ENCODE measurements at regions not wholly inside any gene's neighbourhood (a gene's known extent, or its start where the extent isn't known, plus 50 kb on each side); places are given as distances from the start of the nearest gene placed in this dataset.
"Not testable (repeated sequence)": the region's sequence is repeated elsewhere in the genome, so short reads cannot be mapped to it uniquely, and the experiment has no call there.

DNA sequence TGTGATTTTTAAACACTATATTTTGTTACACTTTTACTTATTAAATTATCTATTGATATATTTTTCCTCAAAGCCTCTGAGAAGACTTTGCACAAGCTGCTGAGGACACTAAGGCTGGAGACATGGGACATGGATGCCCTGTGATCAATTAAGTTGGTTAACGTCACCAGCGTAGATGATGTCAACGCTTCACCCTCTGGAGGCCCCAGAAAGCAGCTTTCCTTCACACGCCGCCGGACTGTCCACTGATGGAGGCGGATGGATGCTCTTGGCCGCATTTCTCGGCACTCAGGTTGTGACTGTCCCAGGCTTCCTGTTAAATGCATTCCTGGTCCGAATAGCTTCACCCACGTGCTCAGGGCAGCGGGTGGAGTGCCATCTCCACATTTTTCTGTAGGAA lies 247.5 kb downstream of the VAPA start:
- DNase-seq (ENCODE audit: low read depth in 4 of 4, low spot score in 3 of 4) = no peak

DNA sequence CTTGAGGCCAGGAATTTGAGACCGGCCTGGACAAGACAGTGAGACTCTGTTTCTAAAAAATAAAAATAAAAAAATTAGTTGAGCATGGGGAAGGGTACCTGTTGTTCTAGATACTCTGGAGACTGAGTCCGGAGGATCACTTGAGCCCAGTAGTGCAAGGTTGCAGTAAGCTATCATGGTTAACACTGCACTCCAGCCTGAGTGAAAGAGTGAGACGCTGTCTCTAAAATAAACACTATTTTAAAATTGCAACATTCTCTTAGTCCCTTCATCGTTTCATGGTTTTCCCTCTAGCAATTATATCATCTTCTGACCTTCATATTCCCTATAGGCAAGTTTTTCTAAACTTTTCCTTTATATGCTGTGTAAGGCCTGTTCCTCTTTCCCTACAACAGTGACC lies 248.5 kb downstream of the VAPA start:
- DNase-seq (ENCODE audit: low read depth in 4 of 4, low spot score in 3 of 4) = no peak

DNA sequence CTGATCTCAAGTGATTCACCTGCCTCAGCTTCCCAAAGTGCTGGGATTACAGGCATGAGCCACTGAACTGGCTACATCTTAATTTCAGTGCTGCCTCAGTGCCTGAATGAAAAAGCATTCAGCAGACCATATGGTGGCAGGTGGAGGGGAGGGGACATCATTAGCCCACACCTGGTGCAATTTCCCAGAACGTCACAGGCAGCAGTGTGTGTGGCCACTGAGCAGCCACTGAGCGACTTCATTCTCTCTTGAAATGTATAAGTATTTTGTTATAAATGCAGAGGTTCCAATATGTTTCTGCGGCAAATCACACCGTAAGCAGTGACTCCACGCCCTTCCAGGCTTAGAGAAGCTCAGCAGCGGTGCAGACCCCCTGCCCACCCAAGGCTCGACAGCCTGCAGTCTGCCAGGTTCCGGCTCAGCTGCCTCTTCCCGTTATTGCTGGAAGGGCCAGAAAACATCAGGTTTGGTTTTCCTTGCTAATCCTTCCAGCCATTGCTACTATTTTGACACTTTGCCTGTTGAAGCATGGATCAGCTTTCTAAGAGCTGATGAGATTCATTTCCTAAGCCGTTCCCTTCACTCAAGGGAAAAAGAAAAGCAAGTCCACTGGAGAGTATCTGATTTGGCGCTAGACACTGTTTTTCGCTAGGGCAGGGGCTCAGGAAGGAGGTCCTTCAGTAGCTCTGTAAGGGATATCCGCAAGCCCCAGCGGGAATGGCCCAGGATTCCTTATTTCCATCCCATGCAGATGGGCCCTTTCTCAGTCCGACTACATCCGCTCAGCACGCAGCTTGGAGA lies 250.7 kb downstream of the VAPA start:
- no peak for DNase-seq (ENCODE audit: low read depth in 4 of 4, low spot score in 3 of 4)

DNA sequence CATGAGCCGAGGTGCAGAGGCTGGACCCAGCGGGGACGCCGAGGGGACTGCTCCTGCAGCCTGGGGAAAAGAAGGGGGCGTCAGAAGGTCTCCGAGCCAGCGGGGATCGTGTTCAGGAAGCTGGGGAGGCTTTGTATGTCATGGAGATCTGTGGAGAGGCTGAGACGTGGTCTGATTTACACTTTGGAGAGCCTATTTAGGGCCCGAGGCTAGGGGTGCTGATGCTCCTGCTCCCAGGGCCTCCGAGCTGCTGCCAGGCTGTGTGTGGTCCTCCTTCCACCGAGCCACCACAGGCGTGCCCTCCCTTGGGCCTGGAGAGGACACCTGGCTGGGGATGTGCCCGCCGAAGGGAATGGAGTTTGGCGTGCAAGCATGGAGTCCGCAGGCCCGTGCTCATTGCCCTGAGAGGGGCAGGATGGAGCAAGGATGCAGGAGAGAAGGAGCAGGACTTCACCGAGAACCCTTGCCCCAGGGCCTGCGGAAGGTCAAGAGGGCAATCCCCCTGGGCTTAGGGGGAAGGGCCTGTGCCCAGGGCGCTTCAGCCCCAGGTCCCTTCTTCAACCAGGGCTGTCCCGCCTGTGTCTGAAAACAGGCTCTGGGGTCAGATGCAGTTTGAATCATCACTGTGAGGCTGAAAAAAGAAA lies 252.5 kb downstream of the VAPA start:
- no peak for DNase-seq (ENCODE audit: low read depth in 4 of 4, low spot score in 3 of 4)

DNA sequence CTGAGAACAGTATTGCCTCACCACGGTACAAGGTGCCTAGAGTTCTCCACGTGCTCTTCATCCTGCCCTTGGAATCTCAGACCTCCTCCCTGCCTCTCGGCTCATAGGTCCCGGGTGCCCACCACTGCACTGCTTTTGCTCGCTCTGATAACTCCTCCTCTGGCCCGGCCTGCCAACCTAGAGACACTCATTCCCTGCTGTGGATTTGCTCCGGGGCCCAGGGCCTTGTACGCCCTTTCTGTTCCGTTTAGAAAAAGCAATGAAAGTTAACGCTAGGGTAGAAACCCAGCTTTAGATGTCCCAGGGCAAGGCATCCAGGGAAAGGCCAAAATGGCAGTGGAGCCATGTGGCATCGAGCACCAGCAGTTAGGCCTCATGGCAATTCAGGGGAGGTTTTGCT lies 253.9 kb downstream of the VAPA start:
- no peak for DNase-seq (ENCODE audit: low read depth in 4 of 4, low spot score in 3 of 4)

DNA sequence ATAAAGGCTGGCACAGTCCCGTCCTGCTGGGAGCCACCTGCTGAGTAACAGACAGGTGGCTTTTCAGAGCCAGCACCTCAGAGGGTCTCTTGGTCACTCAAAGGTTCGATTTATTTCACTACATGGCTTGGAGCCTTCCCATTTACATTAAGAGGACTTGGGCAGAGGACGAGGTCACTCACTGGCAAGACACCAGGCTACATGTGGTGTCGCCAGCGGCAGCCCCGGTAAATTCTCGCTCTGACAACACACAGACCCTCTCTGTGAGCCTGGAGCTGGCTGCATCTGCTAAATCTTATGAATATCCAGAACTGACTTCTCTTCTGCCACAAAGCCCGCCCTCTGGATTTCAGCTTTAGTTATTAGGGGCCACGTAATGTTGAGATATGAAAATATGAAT lies 254.7 kb downstream of the VAPA start:
- DNase-seq (ENCODE audit: low read depth in 4 of 4, low spot score in 3 of 4) = no peak

DNA sequence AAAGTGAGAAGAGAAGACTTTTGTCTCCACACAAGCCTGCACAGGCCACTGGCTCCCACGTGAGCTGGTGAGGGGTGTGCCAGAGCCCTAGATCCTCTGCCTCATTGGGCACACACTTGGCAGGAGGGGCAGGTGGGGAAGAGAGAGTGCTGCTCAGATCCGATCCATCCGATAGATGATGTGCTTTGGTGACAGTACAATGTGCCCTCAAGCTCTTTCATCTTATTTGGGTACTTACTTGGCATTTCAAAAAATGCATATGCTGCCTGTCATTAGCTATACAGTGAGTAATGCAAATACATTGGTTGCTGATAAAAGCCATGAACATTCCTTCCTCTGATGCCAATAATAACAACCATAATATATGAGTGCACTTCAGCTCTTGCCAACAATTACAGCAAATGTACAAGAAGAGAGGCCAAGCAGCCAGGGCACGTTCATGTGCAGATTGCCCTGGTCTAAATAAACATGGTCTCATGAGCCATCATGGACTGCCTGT lies 255.3 kb downstream of the VAPA start:
- no peak for DNase-seq (ENCODE audit: low read depth in 4 of 4, low spot score in 3 of 4)

DNA sequence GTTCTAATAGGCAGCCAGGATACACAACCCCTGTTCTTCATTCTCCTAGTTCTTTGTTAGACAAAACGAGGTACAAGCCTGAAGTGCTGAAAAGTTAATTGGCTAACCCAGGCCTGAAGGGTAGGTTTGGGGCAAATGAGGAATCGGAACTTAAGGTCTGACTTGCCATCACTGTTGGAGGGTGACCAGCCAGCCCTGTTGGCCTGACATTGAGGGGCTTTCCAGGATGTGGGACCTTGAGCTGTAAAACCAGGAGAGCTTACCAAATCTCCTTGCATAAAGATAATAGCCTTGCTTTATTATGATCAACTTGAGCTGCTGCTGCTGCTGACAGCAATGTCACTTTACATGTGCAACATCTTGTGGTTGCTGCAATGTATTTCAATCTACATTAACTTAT lies 256.0 kb downstream of the VAPA start:
- DNase-seq (ENCODE audit: low read depth in 4 of 4, low spot score in 3 of 4) = no peak

DNA sequence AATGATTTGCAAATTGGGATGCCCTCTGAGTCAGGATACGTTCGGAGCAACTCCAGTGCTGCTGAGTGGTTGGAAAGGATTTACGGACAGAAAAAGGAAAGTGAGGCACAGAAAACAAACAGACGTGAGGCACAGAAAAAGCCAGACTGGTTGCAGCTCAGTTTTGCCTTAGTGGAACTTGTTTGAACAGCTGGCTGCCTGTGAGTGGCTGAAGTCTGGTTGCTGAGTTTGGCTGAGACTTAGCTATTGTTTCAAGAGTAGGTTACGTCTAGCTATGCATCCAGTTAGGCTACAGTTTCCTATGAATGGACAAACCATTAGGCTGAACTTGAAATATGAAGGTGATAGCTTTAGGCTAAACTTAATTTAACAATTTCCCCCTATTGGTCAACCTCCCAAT lies 256.6 kb downstream of the VAPA start:
- no peak for DNase-seq (ENCODE audit: low read depth in 4 of 4, low spot score in 3 of 4)

DNA sequence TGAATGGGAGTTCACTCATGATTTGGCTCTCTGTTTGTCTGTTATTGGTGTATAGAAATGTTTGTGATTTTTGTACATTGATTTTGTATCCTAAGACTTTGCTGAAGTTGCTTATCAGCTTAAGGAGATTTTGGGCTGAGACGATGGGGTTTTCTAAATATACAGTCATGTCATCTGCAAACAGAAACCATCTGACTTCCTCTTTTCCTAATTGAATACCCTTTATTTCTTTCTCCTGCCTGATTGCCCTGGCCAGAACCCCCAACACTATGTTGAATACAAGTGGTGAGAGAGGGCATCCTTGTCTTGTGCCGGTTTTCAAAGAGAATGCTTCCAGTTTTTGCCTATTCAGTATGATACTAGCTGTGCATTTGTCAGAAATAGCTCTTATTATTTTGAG lies 261.5 kb downstream of the VAPA start:
- not testable (repeated sequence) for DNase-seq (ENCODE audit: low read depth in 4 of 4, low spot score in 3 of 4)

DNA sequence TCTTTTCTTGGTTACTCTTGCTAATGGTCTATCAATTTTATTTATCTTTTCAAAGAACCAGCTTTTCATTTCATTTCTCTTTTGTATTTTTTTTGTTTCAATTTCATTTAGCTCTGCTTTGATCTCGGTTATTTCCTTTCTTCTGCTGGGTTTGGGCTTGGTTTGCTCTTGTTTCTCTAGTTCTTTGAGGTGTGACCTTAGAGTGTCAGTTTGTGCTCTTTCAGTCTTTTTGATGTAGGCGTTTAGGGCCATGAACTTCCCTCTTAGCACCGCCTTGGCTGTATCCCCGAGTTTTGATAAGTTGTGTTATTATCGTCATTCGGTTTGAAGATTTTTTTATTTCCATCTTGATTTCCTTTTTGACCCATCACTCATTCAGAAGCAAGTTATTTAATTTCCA lies 265.5 kb downstream of the VAPA start:
- DNase-seq (ENCODE audit: low read depth in 4 of 4, low spot score in 3 of 4) = not testable (repeated sequence)

DNA sequence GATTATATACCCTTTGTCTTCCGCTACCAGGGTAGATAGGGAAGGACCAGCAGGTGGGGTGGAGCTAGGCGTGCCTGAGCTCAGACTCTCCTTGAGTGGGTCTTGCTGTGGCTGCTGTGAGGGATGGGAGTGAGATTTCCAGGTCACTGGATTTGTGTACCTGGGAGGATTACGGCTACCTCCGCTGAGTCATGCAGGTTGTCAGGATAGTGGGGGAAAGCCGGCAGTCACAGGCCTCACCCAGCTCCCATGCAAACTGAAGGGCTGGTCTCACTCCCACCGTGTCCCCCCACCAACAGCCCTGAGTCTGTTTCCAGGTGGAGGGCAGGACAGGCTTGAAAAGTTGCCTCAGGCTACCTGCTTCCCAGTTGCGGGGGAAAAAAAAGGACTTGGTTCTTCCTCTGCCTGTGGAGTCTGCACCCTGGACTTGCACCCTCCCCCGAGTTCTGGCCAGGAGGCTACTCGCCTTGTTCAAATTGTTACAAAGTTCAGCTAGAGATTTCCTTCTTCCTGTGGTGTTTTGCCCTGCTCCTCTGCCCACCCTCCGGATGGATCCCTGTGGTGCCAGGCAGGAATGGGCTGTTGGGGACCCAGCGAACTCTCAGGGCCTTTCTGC lies 268.3 kb downstream of the VAPA start:
- DNase-seq (ENCODE audit: low read depth in 4 of 4, low spot score in 3 of 4) = no peak

DNA sequence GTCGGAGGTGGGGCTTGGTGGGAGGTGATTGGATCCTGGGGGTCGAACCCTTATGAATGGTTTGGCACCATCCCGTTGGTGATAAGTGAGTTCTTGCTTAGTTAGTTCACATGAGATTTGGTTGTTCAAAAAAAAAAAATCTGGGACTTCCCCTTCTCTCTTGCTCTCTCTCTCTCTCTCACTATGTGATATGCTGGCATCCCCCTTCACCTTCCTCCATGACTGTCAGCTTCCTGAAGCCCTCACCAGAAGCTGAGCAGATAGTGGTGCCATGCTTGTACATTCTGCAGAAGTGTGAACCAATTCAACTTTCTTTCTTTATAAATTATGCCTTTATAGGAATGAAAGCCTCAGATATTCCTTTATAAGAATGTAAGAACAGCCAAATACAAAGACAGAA lies 269.7 kb upstream of the APCDD1 start:
- DNase-seq (ENCODE audit: low read depth in 4 of 4, low spot score in 3 of 4) = no peak

DNA sequence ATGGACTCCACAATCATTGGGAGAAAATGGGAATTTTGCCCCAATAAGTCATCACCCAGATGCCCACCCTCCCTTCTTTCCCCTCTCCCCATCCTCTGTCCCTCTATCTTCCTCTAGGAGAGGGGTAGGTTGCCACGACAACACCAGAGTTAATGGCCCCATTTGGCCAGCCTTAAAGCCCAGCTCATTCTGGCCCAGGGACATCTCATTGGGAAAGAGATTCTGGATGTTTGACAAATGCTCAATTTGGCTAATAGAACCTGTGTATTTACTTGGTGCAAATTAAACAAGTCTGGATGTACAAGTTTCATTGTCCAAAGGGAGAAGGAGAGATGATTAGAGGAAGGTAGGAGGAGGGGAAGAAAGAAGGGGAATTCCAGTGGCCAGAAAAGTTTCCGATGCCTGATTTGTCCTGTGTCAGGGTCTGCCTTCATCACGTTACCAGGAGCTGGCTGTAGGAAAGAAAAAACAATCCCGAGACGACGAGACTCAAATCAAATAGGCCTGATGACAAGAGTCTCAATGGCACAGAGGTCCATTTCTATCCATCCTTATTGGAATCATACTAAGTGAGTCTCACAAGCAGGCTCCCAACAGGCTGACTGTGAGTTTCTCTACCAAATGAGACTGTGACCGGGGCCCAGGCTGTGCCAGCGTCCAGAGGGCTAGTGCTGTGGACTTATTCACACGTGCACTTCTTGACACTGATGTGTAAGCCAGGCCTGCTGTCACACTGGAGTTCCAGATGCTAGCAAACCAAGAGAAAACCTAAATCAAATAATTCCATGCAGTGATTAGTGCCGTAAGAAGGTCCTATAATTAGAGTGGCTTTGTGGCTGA lies 265.2 kb upstream of the APCDD1 start:
- no peak for DNase-seq (ENCODE audit: low read depth in 4 of 4, low spot score in 3 of 4)

DNA sequence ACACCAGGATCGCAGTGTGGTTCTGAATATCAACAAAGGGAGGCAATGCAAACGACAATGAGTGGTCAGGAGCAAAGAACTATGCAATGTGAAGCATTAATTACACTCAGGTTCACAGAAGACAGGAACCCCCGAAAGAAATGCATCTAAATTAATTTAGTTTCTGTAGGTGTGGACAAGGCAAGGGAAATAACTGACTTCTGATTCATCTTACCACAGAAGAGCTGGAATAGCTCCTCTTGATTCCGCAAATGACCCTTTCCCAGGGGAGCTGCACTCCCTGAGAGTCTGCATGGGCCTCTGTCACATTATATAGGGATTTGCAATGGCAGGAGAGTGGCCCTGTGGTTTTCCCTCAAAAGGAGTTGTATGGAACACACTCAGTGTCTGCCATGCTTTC lies 263.9 kb upstream of the APCDD1 start:
- DNase-seq (ENCODE audit: low read depth in 4 of 4, low spot score in 3 of 4) = no peak

DNA sequence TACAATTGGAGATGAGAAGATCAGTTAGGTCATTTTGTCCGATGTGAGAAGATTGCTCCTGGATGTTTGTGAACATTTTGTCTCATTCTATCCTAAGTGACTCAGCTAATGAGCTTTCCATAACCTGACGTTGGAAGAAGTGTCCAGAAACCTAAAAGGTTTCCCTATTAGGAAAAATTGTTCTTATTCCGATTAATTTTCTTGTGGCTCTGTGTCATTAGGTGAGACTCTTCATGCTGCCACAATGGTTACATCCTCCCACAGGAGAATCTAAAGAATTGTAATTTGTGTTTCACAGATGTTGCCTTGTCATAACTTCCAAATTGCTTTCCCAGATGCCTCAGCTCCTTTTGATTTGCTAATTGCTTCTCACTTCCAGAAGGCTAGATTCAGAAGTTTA lies 261.0 kb upstream of the APCDD1 start:
- no peak for DNase-seq (ENCODE audit: low read depth in 4 of 4, low spot score in 3 of 4)

DNA sequence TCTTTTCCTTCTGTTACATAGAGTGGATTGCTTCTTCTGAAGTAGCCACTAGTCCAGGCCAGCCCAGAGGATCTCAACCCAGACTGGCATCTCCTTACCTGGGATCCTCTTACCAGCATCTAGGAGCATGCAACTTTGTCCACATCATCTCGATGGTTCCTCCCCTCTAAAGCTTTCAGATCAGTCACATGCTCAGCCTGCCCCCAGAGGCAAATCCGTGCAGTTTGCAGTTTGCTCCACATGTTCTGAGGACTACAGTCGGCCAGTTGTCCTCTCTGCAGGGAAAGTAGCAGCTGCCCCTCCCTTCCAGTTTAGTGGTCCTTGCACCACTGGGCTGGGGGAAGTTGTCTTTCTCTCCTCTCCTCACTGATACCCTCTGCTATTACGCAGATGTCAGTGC lies 259.8 kb upstream of the APCDD1 start:
- no peak for DNase-seq (ENCODE audit: low read depth in 4 of 4, low spot score in 3 of 4)

DNA sequence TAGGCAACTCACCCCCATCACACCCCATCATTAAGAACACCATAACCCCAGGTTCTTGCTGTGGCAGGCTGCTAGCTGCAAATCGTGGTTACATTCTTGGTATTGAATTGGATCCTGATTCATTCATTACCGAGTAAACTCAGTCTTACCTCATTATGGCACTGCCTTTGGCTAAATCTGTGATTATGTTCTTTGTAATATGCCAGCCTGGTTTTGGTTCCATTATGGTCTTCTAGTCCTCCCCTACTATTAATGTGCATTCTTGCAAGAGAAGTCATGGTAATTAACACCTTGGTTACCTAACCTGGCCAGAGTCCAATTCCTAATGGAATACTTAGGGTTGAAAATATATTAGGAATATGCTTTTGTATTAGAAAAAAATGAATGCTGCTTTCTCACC lies 258.9 kb upstream of the APCDD1 start:
- no peak for DNase-seq (ENCODE audit: low read depth in 4 of 4, low spot score in 3 of 4)

DNA sequence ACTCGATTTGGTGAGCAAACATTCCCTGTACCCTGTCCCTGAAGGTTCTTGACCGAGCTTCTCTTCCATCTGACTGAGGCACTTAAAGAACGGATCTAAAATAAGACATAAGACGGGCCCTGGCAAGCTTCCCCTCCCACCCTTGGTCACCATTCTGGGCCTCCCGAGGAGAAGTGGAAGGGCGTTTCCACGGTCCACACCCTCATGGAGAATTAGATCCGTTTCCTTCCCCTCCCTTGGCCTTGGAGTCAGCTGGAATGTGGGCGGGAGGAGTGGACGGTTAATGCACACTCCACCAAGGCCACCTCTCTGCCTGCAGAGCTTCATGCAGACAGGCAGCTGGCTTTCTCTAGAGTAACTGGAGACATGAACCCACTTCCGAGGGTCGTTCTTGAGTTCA lies 257.3 kb upstream of the APCDD1 start:
- no peak for DNase-seq (ENCODE audit: low read depth in 4 of 4, low spot score in 3 of 4)

DNA sequence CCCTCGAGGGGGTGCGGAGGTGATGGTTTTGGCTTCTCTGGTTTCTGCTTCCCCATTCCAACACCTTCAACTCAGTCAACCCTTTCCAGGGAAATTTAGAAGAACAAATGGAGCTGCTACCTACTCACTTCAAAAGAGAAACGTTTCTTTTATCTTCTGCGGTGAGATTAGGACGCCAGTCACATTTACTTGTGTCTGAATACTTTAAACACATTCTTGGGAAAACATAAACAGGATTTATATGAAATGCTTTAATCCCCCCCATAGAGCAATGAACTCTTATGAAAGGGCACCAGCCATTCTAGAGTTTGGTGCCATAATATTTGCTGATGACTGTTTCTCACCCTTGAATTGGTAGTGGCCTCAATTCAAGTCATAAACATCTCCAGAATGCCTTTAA lies 253.2 kb upstream of the APCDD1 start:
- no peak for DNase-seq (ENCODE audit: low read depth in 4 of 4, low spot score in 3 of 4)

DNA sequence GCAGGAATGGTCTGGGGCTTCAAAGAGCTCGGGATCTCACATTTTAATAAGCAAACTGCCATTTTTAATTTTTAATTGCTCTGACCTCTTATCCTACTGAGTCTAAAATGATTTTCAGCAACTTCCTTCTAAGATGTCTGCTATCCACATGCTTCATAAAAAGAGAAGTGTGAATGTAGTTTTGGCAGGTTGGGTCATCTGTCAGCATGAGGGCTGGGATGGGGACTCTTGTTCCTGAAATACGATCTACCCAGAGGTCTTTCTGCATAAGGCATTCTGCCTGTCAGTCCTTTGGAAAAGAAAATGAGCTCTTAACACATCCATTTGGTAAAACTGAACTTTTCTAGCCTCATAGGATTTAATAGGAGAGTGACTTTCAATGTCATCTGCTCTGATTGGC lies 252.8 kb upstream of the APCDD1 start:
- no peak for DNase-seq (ENCODE audit: low read depth in 4 of 4, low spot score in 3 of 4)
